ENCODE measurements at regions not wholly inside any gene's neighbourhood (a gene's known extent, or its start where the extent isn't known, plus 50 kb on each side); places are given as distances from the start of the nearest gene placed in this dataset.
A peak's percentile ranks its signal among the peaks of the same experiment; 100 is the strongest.

DNA sequence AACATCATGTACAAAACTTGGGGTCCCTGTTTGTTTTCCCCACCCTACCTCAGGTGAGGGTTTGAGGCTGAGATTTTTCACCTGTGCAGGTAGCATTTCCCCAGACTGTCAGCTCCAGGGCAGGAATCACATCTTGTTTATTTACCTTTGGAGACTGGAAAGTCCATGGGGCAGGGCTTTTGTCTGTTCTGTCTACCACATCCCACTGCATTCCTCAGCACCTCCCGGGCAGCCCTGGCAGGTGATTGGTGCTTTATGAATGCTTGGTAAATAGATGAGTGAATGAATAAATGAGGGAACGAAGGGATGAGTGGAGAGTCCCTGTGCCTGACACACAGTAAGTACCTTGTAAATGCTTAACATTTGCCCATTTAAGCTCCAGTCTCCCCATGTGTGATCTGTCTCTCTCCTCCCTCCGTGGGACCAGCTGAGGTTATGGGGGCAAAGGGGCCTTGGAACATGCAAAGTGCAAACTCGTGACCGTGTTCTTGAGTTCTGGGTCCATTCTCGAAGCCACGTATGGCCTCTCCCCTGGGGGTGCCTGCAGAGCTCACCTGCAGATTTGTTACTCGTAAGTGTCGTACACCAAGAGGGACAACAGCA lies 69.7 kb upstream of the PMEPA1 start:
- no peak overlapping the region for H3K4me3 ChIP-seq (replicated peaks; ENCODE audit: low read depth, low read length)
- no peak for DNase-seq (ENCODE audit: extremely low read depth, low read depth)
- TF ChIP-seq, protein P1, sequence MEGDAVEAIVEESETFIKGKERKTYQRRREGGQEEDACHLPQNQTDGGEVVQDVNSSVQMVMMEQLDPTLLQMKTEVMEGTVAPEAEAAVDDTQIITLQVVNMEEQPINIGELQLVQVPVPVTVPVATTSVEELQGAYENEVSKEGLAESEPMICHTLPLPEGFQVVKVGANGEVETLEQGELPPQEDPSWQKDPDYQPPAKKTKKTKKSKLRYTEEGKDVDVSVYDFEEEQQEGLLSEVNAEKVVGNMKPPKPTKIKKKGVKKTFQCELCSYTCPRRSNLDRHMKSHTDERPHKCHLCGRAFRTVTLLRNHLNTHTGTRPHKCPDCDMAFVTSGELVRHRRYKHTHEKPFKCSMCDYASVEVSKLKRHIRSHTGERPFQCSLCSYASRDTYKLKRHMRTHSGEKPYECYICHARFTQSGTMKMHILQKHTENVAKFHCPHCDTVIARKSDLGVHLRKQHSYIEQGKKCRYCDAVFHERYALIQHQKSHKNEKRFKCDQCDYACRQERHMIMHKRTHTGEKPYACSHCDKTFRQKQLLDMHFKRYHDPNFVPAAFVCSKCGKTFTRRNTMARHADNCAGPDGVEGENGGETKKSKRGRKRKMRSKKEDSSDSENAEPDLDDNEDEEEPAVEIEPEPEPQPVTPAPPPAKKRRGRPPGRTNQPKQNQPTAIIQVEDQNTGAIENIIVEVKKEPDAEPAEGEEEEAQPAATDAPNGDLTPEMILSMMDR (IDR thresholded peaks at IDR 0.05; ENCODE audit: low read depth, low read length, missing control alignments), result no peak

DNA sequence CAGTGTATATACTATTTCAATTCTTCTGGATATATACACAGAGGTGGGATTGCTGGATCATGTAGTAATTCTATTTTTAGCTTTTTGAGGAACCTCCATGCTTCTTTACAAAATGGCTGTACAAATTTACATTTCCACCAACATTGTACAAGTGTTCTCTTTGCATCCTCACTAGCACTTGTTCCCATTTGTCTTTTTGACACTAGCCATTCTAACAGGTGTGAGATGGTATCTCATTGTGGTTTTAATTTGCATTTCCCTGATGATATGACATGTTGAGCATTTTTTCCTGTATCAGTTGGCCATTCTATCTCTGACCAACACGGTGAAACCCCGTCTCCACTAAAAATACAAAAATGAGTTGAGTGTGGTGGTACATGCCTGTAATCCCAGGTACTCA lies 68.1 kb upstream of the PMEPA1 start:
- no peak overlapping the region for H3K4me3 ChIP-seq (replicated peaks; ENCODE audit: low read depth, low read length)
- TF ChIP-seq, protein P1 (IDR thresholded peaks at IDR 0.05; ENCODE audit: low read depth, low read length, missing control alignments), result no peak
- no peak for DNase-seq (ENCODE audit: extremely low read depth, low read depth)

DNA sequence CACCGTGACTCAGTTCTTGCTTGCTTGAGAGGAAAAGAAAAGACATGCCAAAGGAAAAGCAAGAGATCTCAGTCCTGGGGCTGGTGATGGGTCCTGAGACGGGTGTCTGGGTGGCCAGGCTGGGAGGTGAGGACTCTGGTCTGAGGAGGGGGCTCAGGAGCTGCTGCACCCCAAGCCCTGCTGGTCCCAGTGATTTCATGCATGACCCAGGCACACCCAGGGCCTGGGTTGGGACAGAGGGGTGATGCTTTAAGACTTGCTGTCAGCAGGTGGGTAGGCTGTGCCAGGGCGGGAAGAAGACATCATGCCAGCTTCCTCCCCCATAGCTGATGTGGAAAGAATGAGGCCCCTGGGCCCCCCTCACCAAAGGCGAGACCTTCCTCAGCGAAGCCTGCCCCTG lies 65.1 kb upstream of the PMEPA1 start:
- TF ChIP-seq, protein P1 (IDR thresholded peaks at IDR 0.05; ENCODE audit: low read depth, low read length, missing control alignments), result no peak
- H3K4me3 ChIP-seq (replicated peaks; ENCODE audit: low read depth, low read length), result no peak overlapping the region
- DNase-seq (ENCODE audit: extremely low read depth, low read depth), result no peak

DNA sequence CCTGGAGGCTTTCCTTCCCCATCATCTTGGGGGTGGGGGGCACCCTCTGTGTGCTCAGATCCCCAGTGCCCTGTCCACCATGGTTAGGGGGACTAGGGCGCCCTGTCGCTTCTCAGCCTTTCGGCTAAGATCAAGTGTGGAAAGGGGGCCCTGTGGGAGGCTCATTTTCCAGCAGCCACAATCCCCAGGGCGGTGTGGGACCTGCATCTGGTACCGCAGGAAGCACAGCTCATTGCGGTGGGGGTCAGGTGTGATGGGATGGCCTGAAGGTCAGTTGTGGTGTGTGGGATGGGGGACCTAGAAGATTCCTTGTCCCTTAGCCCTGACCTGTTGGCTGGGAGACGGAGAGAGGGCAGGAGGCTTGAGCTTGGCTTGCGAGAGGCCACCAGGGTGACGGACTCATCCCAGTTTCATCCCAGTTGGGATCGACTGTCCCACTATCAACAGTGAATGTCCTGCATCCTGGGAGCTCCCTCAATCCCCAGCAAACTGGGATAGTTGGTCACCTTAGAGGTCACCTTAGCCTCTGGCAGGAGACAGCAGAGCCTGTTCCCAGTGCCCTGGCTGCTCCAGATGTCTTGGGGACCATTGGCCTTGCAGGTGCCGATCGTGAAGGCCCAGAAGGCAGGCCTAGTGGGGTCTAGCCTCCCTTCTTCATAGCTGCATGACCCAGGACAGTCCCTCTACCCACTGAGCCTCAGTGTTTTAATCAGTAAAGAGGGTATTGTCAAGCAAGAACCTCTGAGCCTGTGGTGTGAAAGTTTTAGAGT lies 64.5 kb upstream of the PMEPA1 start:
- DNase-seq (ENCODE audit: extremely low read depth, low read depth), result no peak
- TF ChIP-seq, protein P1 (IDR thresholded peaks at IDR 0.05; ENCODE audit: low read depth, low read length, missing control alignments), result no peak
- no peak overlapping the region for H3K4me3 ChIP-seq (replicated peaks; ENCODE audit: low read depth, low read length)

DNA sequence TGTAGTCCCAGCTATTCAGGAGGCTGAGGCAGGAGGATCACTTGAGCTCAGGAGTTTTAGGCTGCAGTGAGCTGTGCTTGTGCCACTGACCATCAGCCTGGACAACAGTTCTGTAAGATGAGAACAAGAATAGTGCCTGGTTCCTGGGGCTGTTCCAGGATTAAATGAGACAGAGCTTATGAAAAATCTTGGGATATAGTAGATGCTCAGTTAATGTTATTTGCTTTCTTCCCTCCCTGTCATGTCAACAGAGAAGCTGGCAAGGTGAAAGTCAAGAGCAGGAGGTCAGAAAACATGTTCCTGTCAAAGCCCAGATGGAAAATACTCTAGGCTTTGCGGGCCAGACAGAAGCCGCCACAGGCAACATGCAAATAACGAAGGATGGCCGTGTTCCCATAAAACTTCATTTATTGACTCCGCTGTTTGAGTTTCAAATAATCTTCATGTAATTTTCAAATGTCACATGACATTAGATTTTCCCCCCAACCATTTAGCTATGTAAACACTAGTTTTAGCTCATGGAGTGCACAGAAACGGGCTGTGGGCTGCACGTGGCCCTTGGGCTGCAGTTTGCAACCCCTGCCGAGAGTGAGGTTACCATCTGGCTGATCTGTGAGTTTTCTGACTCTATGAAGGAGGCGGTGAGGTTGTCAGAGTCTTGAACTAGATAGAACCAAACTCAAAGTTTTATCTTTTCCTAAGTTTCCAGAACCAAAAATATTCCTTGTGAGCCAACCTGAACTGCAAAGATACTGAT lies 63.4 kb upstream of the PMEPA1 start:
- H3K4me3 ChIP-seq (replicated peaks; ENCODE audit: low read depth, low read length), result no peak overlapping the region
- TF ChIP-seq, protein P1 (IDR thresholded peaks at IDR 0.05; ENCODE audit: low read depth, low read length, missing control alignments), result no peak
- no peak for DNase-seq (ENCODE audit: extremely low read depth, low read depth)

DNA sequence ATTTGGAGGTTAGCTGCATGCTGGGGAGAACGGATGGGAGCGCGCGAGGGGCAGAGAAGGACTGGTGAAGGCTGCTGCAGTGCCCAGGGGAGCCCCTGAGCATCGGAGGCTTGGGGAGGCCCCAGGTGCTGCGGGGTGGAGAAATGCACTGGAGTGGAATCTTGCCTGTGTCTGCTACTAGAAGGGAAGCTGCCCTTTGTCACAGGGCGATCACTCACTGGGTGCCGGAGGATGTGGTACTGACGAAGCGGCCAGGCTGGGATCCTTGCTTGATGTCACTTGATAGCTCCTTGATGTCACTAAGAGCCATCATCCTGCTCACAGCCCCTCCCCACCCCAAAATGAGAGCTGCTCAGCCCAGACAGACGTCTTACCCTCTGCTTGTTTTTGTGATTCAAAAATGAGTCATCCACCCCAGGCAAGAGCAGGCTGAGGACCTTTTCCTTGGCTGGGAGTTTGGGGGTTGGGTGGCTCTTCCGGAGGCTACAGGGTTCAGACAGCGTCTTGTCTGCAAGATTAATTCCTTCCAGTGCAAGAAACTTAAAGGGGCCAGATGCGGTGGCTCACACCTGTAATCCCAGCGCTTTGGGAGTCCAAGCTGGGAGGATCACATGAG lies 62.6 kb upstream of the PMEPA1 start:
- DNase-seq (ENCODE audit: extremely low read depth, low read depth), result peak; percentile 78
- TF ChIP-seq, protein P1 (IDR thresholded peaks at IDR 0.05; ENCODE audit: low read depth, low read length, missing control alignments), result no peak
- H3K4me3 ChIP-seq (replicated peaks; ENCODE audit: low read depth, low read length), result no peak overlapping the region

Measured in HFF-Myc (cell line).